ENCODE measurements at regions not wholly inside any gene's neighbourhood (a gene's known extent, or its start where the extent isn't known, plus 50 kb on each side); places are given as distances from the start of the nearest gene placed in this dataset.
"Not testable (repeated sequence)": the region's sequence is repeated elsewhere in the genome, so short reads cannot be mapped to it uniquely, and the experiment has no call there.

- DNase-seq (no peak), ATAC-seq (no peak)
- no peaks in the 10 kb centered on the region for H3K36me3 ChIP-seq (ENCODE audit: insufficient read depth in 1 of 2, low read depth in 1 of 2)
- intact Hi-C loops (cut with DNase I): no loop called here
- H3K9me3 ChIP-seq: no peaks in the 10 kb centered on the region
- H3K4me3 ChIP-seq: no peak overlapping the region
- H3K27me3 ChIP-seq (ENCODE audit: insufficient read depth in 3 of 3, low read length in 2 of 3): no peaks in the 10 kb centered on the region
- no peak overlapping the region for H3K27ac ChIP-seq
- H3K4me1 ChIP-seq: peaks cover 12% of the 10 kb centered on the region
- TF ChIP-seq CTCF (IDR thresholded peaks at IDR 0.05): no peak
- 91 to 95% (median 94%) methylated on average over 1 of the region's 1 CpG for WGBS, 3 donors
These were observed 423.7 kb upstream of the ACVR2A start for GRCh38 chr2:147420947-147421675.

GRCh38 chr2:147420517-147420916 lies 424.3 kb upstream of the ACVR2A start:
- WGBS, 3 donors: 82 to 85% (median 85%) methylated on average over 7 of the region's 7 CpGs
- no peak for TF ChIP-seq CTCF (IDR thresholded peaks at IDR 0.05)
- ATAC-seq (no peak), DNase-seq (no peak)
- no peaks in the 10 kb centered on the region for H3K9me3 ChIP-seq
- H3K4me1 ChIP-seq: peaks cover 12% of the 10 kb centered on the region
- H3K27me3 ChIP-seq (ENCODE audit: insufficient read depth in 3 of 3, low read length in 2 of 3): no peaks in the 10 kb centered on the region
- no peaks in the 10 kb centered on the region for H3K36me3 ChIP-seq (ENCODE audit: insufficient read depth in 1 of 2, low read depth in 1 of 2)
- intact Hi-C loops (cut with DNase I): no loop called here
- H3K4me3 ChIP-seq: no peak overlapping the region
- H3K27ac ChIP-seq: no peak overlapping the region

GRCh38 chr2:147416099-147416498 lies 428.7 kb upstream of the ACVR2A start:
- Histone ChIP-seq H3K36me3 (ENCODE audit: insufficient read depth in 1 of 2, low read depth in 1 of 2) (no peaks in the 10 kb centered on the region), H3K4me1 (no peaks in the 10 kb centered on the region), H3K4me3 (no peak overlapping the region), H3K9me3 (no peaks in the 10 kb centered on the region), H3K27me3 (ENCODE audit: insufficient read depth in 3 of 3, low read length in 2 of 3) (no peaks in the 10 kb centered on the region), H3K27ac (no peak overlapping the region)
- ATAC-seq (no peak), DNase-seq (no peak)
- 96% methylated on average over 4 of the region's 4 CpGs for WGBS, 3 donors
- intact Hi-C loops (cut with DNase I): no loop called here
- TF ChIP-seq CTCF (IDR thresholded peaks at IDR 0.05): no peak

DNA sequence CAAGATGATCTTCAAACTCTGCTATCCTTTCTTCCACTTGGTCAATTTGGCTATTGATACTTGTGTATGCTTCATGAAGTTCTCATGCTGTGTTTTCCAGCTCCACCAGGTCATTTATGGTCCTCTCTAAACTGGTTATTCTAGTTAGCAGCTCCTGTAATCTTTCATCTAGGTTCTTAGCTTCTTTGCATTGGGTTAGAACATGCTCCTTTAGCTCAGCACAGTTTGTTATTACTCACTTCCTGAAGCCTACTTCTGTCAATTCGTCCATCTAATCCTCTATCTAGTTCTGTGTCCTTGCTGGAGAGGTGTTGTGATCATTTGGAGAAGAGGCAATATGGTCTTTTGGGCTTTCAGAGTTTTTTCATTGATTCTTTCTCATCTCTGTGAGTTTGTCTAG lies 430.2 kb upstream of the ACVR2A start:
- WGBS, 3 donors: 64 to 70% (median 69%) methylated on average over 1 of the region's 1 CpG

DNA sequence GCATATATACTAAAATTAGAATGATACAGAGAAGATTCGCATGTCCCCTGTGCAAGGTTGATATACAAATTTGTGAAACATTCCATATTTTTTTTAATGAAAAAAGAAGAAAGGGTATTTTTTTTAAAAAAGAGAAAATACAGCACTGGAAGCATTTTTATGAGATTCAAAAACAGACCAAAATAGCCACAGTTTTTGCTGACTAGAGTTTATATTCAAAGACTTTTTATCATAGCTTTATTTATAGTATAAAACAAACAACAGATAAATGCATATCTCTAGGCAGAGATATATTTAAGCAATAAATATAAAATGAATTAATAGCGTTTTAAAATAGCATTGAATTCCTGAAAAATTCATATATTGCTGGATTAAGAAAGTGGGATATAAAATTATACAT lies 436.5 kb upstream of the ACVR2A start:
- DNase-seq: no peak
- no peaks in the 10 kb centered on the region for H3K9me3 ChIP-seq
- H3K4me3 ChIP-seq: no peak overlapping the region
- no peak for ATAC-seq
- intact Hi-C loops (cut with DNase I): no loop called here
- no peaks in the 10 kb centered on the region for H3K4me1 ChIP-seq
- no peaks in the 10 kb centered on the region for H3K27me3 ChIP-seq (ENCODE audit: insufficient read depth in 3 of 3, low read length in 2 of 3)
- no peak overlapping the region for H3K27ac ChIP-seq
- no peak for TF ChIP-seq CTCF (IDR thresholded peaks at IDR 0.05)
- no peaks in the 10 kb centered on the region for H3K36me3 ChIP-seq (ENCODE audit: insufficient read depth in 1 of 2, low read depth in 1 of 2)
- WGBS, 3 donors: 77 to 90% (median 85%) methylated on average over 2 of the region's 2 CpGs

More for the DNA sequence above, 430.2 kb upstream of the ACVR2A start:
- intact Hi-C loops (cut with DNase I); H3K36me3 ChIP-seq (ENCODE audit: insufficient read depth in 1 of 2, low read depth in 1 of 2); H3K9me3 ChIP-seq; H3K27ac ChIP-seq; DNase-seq; H3K4me1 ChIP-seq; ATAC-seq; H3K27me3 ChIP-seq (ENCODE audit: insufficient read depth in 3 of 3, low read length in 2 of 3); H3K4me3 ChIP-seq: not testable (repeated sequence)

All from psoas muscle (tissue), 7 donors.